ENCODE measurements at regions not wholly inside any gene's neighbourhood (a gene's known extent, or its start where the extent isn't known, plus 50 kb on each side); places are given as distances from the start of the nearest gene placed in this dataset.
A peak's percentile ranks its signal among the peaks of the same experiment; 100 is the strongest.

DNA sequence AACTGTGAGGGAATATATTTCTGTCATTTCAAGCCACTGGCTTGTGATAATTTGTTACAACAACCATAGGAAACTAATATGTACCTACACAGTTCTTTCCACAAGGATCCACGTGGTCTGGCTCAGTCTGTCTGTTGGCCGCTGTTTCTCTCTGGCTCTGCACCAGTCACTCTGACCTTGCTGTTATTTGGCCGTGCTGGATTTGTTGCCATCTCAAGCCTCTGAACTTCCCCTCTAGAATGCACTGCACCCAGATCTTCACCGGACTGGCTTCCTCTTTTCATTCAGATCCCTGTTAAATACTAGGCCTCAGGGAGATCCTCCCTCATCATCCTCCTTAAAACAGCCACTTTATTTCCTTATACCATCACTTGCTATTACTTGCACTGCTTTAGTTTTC is 446.8 kb downstream of the TFAP2B start:
- no peak for DNase-seq (ENCODE audit: low read depth in 2 of 2)
- TF ChIP-seq, protein P1, sequence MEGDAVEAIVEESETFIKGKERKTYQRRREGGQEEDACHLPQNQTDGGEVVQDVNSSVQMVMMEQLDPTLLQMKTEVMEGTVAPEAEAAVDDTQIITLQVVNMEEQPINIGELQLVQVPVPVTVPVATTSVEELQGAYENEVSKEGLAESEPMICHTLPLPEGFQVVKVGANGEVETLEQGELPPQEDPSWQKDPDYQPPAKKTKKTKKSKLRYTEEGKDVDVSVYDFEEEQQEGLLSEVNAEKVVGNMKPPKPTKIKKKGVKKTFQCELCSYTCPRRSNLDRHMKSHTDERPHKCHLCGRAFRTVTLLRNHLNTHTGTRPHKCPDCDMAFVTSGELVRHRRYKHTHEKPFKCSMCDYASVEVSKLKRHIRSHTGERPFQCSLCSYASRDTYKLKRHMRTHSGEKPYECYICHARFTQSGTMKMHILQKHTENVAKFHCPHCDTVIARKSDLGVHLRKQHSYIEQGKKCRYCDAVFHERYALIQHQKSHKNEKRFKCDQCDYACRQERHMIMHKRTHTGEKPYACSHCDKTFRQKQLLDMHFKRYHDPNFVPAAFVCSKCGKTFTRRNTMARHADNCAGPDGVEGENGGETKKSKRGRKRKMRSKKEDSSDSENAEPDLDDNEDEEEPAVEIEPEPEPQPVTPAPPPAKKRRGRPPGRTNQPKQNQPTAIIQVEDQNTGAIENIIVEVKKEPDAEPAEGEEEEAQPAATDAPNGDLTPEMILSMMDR (conservative IDR thresholded peaks at IDR 0.05 in 1 of 2, IDR thresholded peaks at IDR 0.05 in 1 of 2; ENCODE audit: low read depth in 1 of 2, low read length in 2 of 2): no peak
- TF ChIP-seq EZH2 (IDR thresholded peaks at IDR 0.05; ENCODE audit: low read length, missing control alignments): no peak
- Histone ChIP-seq H3K79me2 (ENCODE audit: control insufficient read depth, insufficient read depth, low read length) (no peaks in the 10 kb centered on the region), H3K9me3 (ENCODE audit: control insufficient read depth, insufficient read depth, low read depth, low read length) (no peaks in the 10 kb centered on the region), H4K20me1 (ENCODE audit: control insufficient read depth, extremely low read depth, insufficient read depth, low read length) (no peaks in the 10 kb centered on the region), H3K4me2 (ENCODE audit: extremely low read depth, insufficient read depth, low read length) (no peak overlapping the region), H3K36me3 (ENCODE audit: control insufficient read depth, insufficient read depth, low read length) (no peaks in the 10 kb centered on the region), H3K9ac (ENCODE audit: insufficient read depth, low read length) (no peak overlapping the region), H3K4me3 (replicated peaks in 1 of 4; ENCODE audit: control extremely low read depth in 1 of 4, insufficient read depth in 1 of 4, low read depth in 3 of 4, low read length in 4 of 4) (no peak overlapping the region), H2AFZ (ENCODE audit: low read length) (no peak overlapping the region), H3K27ac (ENCODE audit: insufficient read depth, low read length) (no peak overlapping the region), H3K27me3 (ENCODE audit: control insufficient read depth, insufficient read depth, low read length) (no peaks in the 10 kb centered on the region), H3K4me1 (ENCODE audit: control insufficient read depth, extremely low read depth, insufficient read depth, low read length) (no peaks in the 10 kb centered on the region)

DNA sequence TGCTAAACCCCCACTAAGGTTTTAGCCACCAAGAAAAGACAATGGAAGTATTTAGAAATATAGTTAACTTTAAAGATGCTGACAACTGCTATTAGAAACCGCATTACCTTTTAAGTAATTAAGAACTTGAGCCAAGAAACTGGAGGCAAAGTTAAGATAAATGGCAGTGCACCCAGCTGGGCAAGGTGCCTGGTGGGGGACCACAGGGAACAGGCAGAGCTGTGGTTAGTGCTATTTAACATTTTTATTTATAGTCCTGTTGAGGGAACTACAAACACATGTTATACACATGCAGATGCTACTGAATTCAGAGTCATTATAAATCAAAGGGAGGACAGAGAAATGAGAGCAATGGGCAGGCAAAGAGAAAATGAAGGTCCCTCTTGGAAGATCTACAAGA is 447.9 kb downstream of the TFAP2B start:
- H3K4me1 ChIP-seq (ENCODE audit: control insufficient read depth, extremely low read depth, insufficient read depth, low read length): no peaks in the 10 kb centered on the region
- H3K4me2 ChIP-seq (ENCODE audit: extremely low read depth, insufficient read depth, low read length): no peak overlapping the region
- H3K9me3 ChIP-seq (ENCODE audit: control insufficient read depth, insufficient read depth, low read depth, low read length): no peaks in the 10 kb centered on the region
- no peaks in the 10 kb centered on the region for H3K27me3 ChIP-seq (ENCODE audit: control insufficient read depth, insufficient read depth, low read length)
- H2AFZ ChIP-seq (ENCODE audit: low read length): no peak overlapping the region
- peak in 1 of 2 donors; percentile 2 for DNase-seq (ENCODE audit: low read depth in 2 of 2)
- H3K9ac ChIP-seq (ENCODE audit: insufficient read depth, low read length): no peak overlapping the region
- no peaks in the 10 kb centered on the region for H3K79me2 ChIP-seq (ENCODE audit: control insufficient read depth, insufficient read depth, low read length)
- no peak overlapping the region for H3K4me3 ChIP-seq (replicated peaks in 1 of 4; ENCODE audit: control extremely low read depth in 1 of 4, insufficient read depth in 1 of 4, low read depth in 3 of 4, low read length in 4 of 4)
- no peaks in the 10 kb centered on the region for H3K36me3 ChIP-seq (ENCODE audit: control insufficient read depth, insufficient read depth, low read length)
- TF ChIP-seq, protein P1 (conservative IDR thresholded peaks at IDR 0.05 in 1 of 2, IDR thresholded peaks at IDR 0.05 in 1 of 2; ENCODE audit: low read depth in 1 of 2, low read length in 2 of 2): no peak
- TF ChIP-seq EZH2 (IDR thresholded peaks at IDR 0.05; ENCODE audit: low read length, missing control alignments): no peak
- no peaks in the 10 kb centered on the region for H4K20me1 ChIP-seq (ENCODE audit: control insufficient read depth, extremely low read depth, insufficient read depth, low read length)
- no peak overlapping the region for H3K27ac ChIP-seq (ENCODE audit: insufficient read depth, low read length)

DNA sequence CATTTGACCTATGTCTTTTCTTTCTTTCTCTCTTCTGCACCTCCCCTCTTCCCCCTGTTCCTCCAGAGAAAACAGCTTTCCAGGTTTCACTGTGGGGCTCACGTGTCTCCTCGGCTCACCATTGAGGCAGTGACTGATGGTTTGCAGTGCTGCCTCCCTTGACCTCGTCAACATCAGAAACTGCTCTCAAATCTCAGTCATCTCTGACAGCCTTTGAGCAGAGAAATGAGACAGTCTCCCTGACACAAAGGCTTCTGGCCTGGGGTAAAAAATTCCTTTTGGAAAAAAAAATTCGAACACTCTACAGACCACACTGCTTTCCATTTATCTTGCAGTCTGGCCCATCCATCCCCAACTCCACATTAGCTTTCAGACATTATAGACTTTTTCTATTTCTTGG is 450.0 kb downstream of the TFAP2B start:
- H3K27me3 ChIP-seq (ENCODE audit: control insufficient read depth, insufficient read depth, low read length): no peaks in the 10 kb centered on the region
- H2AFZ ChIP-seq (ENCODE audit: low read length): no peak overlapping the region
- no peaks in the 10 kb centered on the region for H3K9me3 ChIP-seq (ENCODE audit: control insufficient read depth, insufficient read depth, low read depth, low read length)
- H3K9ac ChIP-seq (ENCODE audit: insufficient read depth, low read length): no peak overlapping the region
- no peak for DNase-seq (ENCODE audit: low read depth in 2 of 2)
- no peaks in the 10 kb centered on the region for H4K20me1 ChIP-seq (ENCODE audit: control insufficient read depth, extremely low read depth, insufficient read depth, low read length)
- TF ChIP-seq, protein P1 (conservative IDR thresholded peaks at IDR 0.05 in 1 of 2, IDR thresholded peaks at IDR 0.05 in 1 of 2; ENCODE audit: low read depth in 1 of 2, low read length in 2 of 2): no peak
- TF ChIP-seq EZH2 (IDR thresholded peaks at IDR 0.05; ENCODE audit: low read length, missing control alignments): no peak
- H3K4me3 ChIP-seq (replicated peaks in 1 of 4; ENCODE audit: control extremely low read depth in 1 of 4, insufficient read depth in 1 of 4, low read depth in 3 of 4, low read length in 4 of 4): no peak overlapping the region
- no peaks in the 10 kb centered on the region for H3K36me3 ChIP-seq (ENCODE audit: control insufficient read depth, insufficient read depth, low read length)
- no peaks in the 10 kb centered on the region for H3K79me2 ChIP-seq (ENCODE audit: control insufficient read depth, insufficient read depth, low read length)
- H3K27ac ChIP-seq (ENCODE audit: insufficient read depth, low read length): no peak overlapping the region
- no peaks in the 10 kb centered on the region for H3K4me1 ChIP-seq (ENCODE audit: control insufficient read depth, extremely low read depth, insufficient read depth, low read length)
- no peak overlapping the region for H3K4me2 ChIP-seq (ENCODE audit: extremely low read depth, insufficient read depth, low read length)
